RWPE1 (cell line): ENCODE measurements at regions not wholly inside any gene's neighbourhood (a gene's known extent, or its start where the extent isn't known, plus 50 kb on each side); places are given as distances from the start of the nearest gene placed in this dataset.

Experiments
- CTCF ChIA-PET: fragments of 350-600 bp; sonication (Branson Sonifier 250); formaldehyde crosslinking; extraction: SDS; loops from one replicate; lab custom pipeline; 2021; lab: Yijun Ruan, JAX
- POLR2A ChIA-PET: fragments of 400-600 bp; formaldehyde crosslinking; extraction: SDS; loops from one replicate; lab custom pipeline; 2020; ENCODE audit warnings: antibody characterized with exemption; ENCODE audit not compliant: low non-redundant PET; lab: Yijun Ruan, JAX
- DNase-seq: peaks from one replicate; pipeline ENCODE4 v3.0.0; 2012; ENCODE audit warnings: low spot score
- H3K27ac ChIP-seq: fragments of 450-650 bp; 2 replicates; pipeline ENCODE4 v1.5.1; 2017
- CTCF ChIP-seq: fragments of 450-650 bp; conservative IDR thresholded peaks from 2 replicates; pipeline ENCODE4 v1.5.1; 2017; ENCODE audit warnings: low read depth, mild to moderate bottlenecking

DNA sequence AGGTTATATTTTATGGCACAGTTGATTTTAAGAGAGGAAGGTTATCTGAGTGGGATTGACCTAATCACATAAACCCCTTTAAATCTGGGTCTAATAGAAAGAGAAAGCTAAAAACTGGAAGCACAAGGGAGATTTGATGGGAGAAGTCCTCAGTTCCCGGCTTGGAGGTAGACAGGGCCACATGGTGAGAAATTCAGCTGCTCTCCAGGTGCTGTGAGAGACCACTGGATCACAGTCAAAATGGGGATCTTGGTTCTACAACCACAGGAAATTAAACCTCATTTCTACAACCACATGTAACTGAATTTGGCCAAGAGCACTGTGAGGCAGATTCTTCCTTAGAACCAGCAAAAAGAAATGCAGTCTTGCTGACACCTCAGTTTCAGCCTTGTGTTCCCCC lies 2352.7 kb downstream of the MAT2B start:
- DNase-seq = no peak
- TF ChIP-seq CTCF = no peak
- no peak overlapping the region for H3K27ac ChIP-seq
- ChIA-PET CTCF (no interaction called here), POLR2A (interaction anchor here (0.6 kb wide), 1 partner anchor 56 kb away, joined by 3 read pairs; no protein-coding TSS in a partner anchor)

- POLR2A ChIA-PET = no interaction called here
- TF ChIP-seq CTCF = no peak
- CTCF ChIA-PET = interaction anchor here (0.7 kb wide), 1 partner anchor 118 kb away, joined by 3 read pairs; no protein-coding TSS in a partner anchor
- H3K27ac ChIP-seq = no peak overlapping the region
- no peak for DNase-seq
Measured at GRCh38 chr5:165859251-165859650, 2353.8 kb downstream of the MAT2B start.

GRCh38 chr5:165863239-165863638 lies 2357.8 kb downstream of the MAT2B start:
- no peak for TF ChIP-seq CTCF
- no peak overlapping the region for H3K27ac ChIP-seq
- ChIA-PET POLR2A (no interaction called here), CTCF (interaction anchor here (0.6 kb wide), 1 partner anchor 499 kb away, joined by 4 read pairs; no protein-coding TSS in a partner anchor)
- no peak for DNase-seq

DNA sequence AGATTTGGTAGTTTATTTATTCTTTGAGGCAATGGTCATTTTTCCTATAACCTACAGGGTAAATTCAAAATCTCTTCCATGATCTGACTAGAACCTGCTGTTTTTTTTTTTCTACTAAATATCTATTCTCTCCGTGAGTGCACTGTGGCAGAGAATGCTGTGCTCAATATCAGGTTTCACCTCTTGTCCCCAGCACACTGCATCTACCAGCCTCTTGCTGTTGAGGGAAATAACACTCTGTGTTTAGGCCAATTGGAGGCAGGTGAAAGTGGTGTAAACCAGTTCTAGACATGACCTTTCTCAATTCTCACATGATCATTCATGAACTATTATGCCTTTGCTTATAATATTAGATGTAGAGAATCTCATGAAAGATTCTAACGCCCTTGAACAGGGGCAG lies 2365.9 kb downstream of the MAT2B start:
- TF ChIP-seq CTCF = no peak
- no peak for DNase-seq
- H3K27ac ChIP-seq = no peak overlapping the region
- ChIA-PET CTCF (no interaction called here), POLR2A (no interaction called here)

GRCh38 chr5:165874851-165875250 lies 2369.4 kb downstream of the MAT2B start:
- CTCF ChIA-PET = no interaction called here
- no peak for DNase-seq
- POLR2A ChIA-PET = no interaction called here
- no peak overlapping the region for H3K27ac ChIP-seq
- no peak for TF ChIP-seq CTCF

DNA sequence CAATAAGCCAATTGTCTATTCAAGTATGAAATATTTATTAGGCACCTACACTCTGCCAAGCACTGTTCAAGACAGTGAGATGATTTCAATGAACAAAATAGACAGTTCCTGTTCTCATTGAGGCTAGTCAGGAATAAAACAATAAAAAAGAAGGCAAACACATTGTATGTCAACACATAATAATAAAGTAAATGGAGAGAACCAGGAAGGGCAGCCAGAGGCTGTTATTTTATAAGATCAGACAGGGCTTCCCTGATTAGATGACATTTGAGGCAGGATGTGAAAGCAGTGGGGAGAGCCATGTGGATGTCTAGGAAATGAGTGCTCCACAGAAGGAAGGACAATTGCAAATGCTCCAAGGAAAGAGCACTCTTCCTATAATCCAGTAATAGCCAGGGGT lies 2371.1 kb downstream of the MAT2B start:
- ChIA-PET CTCF (interaction anchor here (0.8 kb wide), 1 partner anchor 39 kb away, joined by 5 read pairs; no protein-coding TSS in a partner anchor), POLR2A (no interaction called here)
- DNase-seq = no peak
- no peak overlapping the region for H3K27ac ChIP-seq
- TF ChIP-seq CTCF = no peak
